GM12878 (cell line): ENCODE measurements at regions not wholly inside any gene's neighbourhood (a gene's known extent, or its start where the extent isn't known, plus 50 kb on each side); places are given as distances from the start of the nearest gene placed in this dataset.

Source experiments
- CTCF ChIP-seq, 3 experiments: IDR thresholded peaks in 2 of 3; conservative IDR thresholded peaks in 1 of 3; 2 replicates each; pipeline ENCODE4 v1.5.1; 2011; ENCODE audit warnings: low read depth in 3 of 3, low read length in 3 of 3, mild to moderate bottlenecking in 3 of 3, control low read depth in 2 of 3, moderate library complexity in 2 of 3, inconsistent platforms in 1 of 3, mixed read lengths in 1 of 3; ENCODE audit not compliant: control insufficient read depth in 2 of 3, insufficient read depth in 1 of 3; ENCODE audit errors: extremely low read depth in 1 of 3
- E4F1 ChIP-seq: fragments of 450-650 bp; IDR thresholded peaks from 2 replicates; pipeline ENCODE4 v1.6.1; 2018; ENCODE audit warnings: borderline replicate concordance, mild to moderate bottlenecking; ENCODE audit not compliant: partially characterized antibody
- MXI1 ChIP-seq: fragments of 150-350 bp; IDR thresholded peaks from 2 replicates; pipeline ENCODE4 v1.6.1; 2011; ENCODE audit warnings: low read depth, mild to moderate bottlenecking, inconsistent platforms, low read length, improper control_type of control experiment
- NFYB ChIP-seq: IDR thresholded peaks from 2 replicates; pipeline ENCODE4 v1.6.1; 2011; ENCODE audit warnings: low read depth, mild to moderate bottlenecking, low read length, improper control_type of control experiment, moderate library complexity; ENCODE audit not compliant: insufficient read depth
- POLR2A ChIP-seq: IDR thresholded peaks from 2 replicates; pipeline ENCODE4 v1.6.1; 2011; ENCODE audit warnings: low read depth, mild to moderate bottlenecking, low read length
- POLR2AphosphoS5 ChIP-seq: IDR thresholded peaks from 2 replicates; pipeline ENCODE4 v1.6.1; 2011; ENCODE audit warnings: mild to moderate bottlenecking, low read length, inconsistent platforms
- REST ChIP-seq: IDR thresholded peaks from 2 replicates; pipeline ENCODE4 v1.6.1; 2012; ENCODE audit warnings: mild to moderate bottlenecking, low read depth, low read length
- TAF1 ChIP-seq: IDR thresholded peaks from 2 replicates; pipeline ENCODE4 v1.6.1; 2011; ENCODE audit warnings: mild to moderate bottlenecking, low read depth, low read length, borderline replicate concordance
- ZNF274 ChIP-seq: IDR thresholded peaks from one replicate; pipeline ENCODE4 v1.8.0; 2011; ENCODE audit not compliant: insufficient read length, insufficient read depth

GRCh38 chr13:107852072-107852471 lies 363.3 kb downstream of the LIG4 start:
- TF ChIP-seq E4F1 (no peak), POLR2AphosphoS5 (no peak), ZNF274 (no peak), POLR2A (no peak), CTCF (IDR thresholded peaks at IDR 0.05 in 2 of 3, conservative IDR thresholded peaks at IDR 0.05 in 1 of 3; ENCODE audit: control insufficient read depth in 2 of 3, extremely low read depth in 1 of 3, insufficient read depth in 1 of 3, low read depth in 3 of 3, low read length in 3 of 3) (no peak), MXI1 (no peak), REST (no peak), NFYB (no peak), TAF1 (no peak)
